ENCODE measurements at regions not wholly inside any gene's neighbourhood (a gene's known extent, or its start where the extent isn't known, plus 50 kb on each side); places are given as distances from the start of the nearest gene placed in this dataset.

GRCh38 chr16:85541181-85541580 is 71.9 kb upstream of the GSE1 start:
- intact Hi-C loops (cut with DNase I): no loop called here
- ATAC-seq: no peak

GRCh38 chr16:85541619-85541979 is 71.5 kb upstream of the GSE1 start:
- intact Hi-C loops (cut with DNase I): no loop called here
- no peak for ATAC-seq
- DNase-seq (ENCODE audit: missing footprints): no peak

More at GRCh38 chr16:85541181-85541580, 71.9 kb upstream of the GSE1 start:
- DNase-seq (ENCODE audit: missing footprints): no peak

DNA sequence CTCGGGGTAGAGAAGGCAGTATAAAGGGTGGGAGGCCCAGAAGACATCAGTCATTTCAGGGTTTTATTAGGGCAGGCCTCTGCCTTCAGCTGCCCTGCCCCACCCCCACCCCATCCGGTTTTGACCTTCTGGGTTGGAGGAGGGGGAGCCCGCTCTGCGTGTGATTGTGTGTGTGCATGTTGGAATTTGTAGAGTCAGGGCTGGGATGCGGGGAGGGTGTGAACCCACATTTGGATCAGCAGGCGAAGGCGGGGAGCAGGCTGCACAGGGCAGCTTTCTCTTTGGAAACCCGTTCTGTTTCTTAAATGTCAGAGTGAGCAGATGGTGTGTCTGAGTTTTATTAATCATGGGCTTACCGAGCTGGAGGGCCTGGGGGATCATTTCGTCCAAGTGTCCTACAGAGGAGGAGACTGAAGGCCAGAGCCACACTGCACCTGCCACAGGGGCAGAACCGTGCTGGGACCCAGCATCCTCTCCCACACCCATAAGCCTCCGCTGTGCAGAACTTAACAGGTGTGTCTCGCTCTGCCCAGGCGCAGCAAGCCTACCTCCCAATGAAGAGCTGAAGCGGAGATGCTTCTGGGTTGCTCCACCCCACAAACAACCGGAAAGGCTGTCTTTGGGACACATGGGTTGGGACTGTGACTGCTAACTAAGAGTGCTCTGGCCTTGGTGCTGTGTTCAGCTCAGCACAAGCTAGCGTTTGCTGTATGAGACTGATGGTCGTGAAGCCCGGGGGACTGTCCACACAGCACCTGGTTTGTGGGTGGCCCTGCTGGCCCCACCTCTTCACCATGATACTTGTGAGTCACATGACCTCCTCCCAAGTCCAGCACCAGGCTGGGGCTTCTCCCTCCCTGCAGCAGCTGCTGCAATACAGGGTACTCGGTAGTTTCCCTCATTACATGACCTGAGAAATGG is 70.9 kb upstream of the GSE1 start:
- DNase-seq (ENCODE audit: missing footprints): no peak
- ATAC-seq: no peak
- intact Hi-C loops (cut with DNase I): no loop called here

GRCh38 chr16:85543536-85543935 is 69.6 kb upstream of the GSE1 start:
- DNase-seq (ENCODE audit: missing footprints): no peak
- ATAC-seq: no peak
- intact Hi-C loops (cut with DNase I): no loop called here

GRCh38 chr16:85544016-85544415 is 69.1 kb upstream of the GSE1 start:
- no peak for ATAC-seq
- intact Hi-C loops (cut with DNase I): no loop called here
- DNase-seq (ENCODE audit: missing footprints): no peak

DNA sequence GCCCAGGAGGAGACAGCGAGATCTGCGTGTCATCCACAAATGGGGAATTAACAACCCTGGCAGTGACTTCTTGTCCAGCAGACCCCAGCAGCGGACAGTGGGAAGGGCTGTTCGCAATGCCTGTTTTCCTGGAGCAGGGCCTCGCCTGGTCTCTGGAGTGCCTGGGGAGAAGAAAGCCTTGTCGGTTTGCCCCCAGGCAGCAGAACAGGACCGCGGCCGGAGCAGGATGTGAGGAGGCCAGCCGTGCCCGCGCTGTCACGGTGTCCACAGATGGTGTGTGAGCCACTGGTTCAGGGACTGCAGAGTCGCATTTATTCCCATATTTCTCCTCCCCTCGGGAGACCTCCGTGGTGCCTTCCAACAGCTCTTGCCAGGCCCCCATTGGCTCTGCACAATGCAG is 68.5 kb upstream of the GSE1 start:
- ATAC-seq: no peak
- DNase-seq (ENCODE audit: missing footprints): no peak
- intact Hi-C loops (cut with DNase I): no loop called here

DNA sequence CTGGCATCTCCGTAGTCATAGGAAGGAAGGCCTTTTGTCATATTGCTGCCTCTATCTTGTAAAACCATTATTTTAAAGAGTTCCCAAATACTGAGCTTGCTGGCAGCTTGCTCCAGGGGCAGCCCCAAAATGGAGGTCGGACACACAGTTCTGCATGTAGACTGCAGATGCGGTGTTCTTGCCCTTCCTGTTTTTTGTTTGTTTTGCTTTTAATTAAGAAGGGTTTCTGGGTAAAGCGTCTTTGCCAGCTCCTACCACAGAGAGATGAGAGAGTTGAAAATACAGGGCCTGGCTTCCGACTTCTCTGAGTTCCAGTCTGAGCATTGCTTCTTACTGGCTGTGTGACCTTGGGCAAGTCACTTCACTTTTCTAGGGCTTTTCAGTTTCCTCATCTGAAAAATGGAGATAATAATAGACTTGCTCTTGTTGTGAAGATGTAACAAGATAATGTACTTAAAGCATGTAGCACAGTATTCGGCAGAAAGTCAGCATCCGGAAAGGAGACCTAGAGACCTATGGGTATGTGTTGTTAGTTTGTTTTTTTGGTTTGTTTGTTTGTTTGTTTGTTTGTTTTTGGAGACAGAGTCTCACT is 67.8 kb upstream of the GSE1 start:
- intact Hi-C loops (cut with DNase I): no loop called here
- DNase-seq (ENCODE audit: missing footprints) (no peak), ATAC-seq (no peak)

DNA sequence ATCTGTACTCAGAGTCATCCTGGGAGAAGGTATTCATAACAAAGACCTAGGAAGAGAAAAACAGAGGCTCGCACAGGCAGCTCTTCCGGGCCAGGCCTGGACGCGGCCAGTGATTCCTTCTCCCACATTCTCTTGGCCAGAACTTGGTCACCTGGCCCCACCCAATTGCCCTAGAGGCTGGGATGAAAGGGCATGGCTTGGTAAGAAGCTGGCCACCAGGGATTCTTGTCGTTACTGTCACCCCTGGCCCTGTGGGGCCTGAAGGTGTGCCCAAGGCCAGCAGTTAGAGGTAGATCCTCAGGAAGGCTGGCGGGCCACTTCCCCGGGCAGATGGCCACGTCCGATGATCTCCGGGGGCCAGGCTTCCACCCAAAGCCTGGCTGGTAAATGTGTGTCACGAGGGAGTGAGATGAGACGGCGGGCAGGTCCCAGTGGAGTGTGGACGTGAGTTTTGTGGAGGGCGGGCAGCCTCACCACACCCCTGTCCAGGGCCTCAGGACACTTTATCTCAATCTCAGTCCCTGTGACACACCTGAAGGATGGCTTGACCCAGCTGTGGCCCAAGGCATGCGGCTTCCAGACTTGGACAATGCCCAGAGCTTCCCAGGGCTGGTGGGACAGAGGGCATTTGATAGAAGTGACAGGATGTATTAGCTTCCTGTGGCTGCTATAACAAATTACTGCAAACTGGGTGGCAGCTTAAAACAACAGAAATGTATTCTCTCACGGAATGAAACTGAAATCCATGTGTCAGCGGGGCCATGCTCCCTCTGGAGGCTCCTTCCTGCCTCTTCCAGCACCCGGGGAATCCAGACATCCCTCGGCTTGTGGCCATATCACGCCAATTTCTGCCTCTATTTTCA is 66.3 kb upstream of the GSE1 start:
- DNase-seq (ENCODE audit: missing footprints): no peak
- no peak for ATAC-seq
- intact Hi-C loops (cut with DNase I): no loop called here

DNA sequence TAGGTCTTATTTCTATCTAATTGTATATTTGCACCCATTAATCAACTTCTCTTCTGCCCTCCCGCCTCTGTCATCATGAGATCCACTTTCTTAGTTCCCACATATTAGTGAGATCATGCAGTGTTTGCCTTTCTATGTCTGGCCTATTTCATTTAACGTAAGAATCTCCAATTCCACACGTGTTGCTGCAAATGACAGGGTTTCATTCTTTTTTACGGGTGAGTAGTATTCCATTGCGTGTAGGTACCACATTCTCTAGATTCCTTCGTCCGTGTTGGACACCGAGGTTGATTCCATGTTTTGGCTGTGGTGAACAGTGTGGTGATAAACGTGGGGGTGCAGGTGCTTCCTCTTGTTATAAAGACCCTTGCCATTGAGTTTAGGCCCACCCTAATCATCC is 64.7 kb upstream of the GSE1 start:
- ATAC-seq (no peak), DNase-seq (ENCODE audit: missing footprints) (no peak)
- intact Hi-C loops (cut with DNase I): no loop called here

GRCh38 chr16:85549766-85550421 is 63.2 kb upstream of the GSE1 start:
- intact Hi-C loops (cut with DNase I): loop anchor here (5.0 kb wide), 3 partner anchors 33 to 128 kb away; no protein-coding TSS in a partner anchor
- DNase-seq (ENCODE audit: missing footprints) (peak; percentile 69), ATAC-seq (no peak)

- intact Hi-C loops (cut with DNase I): loop anchor here (5.0 kb wide), 3 partner anchors 33 to 128 kb away; no protein-coding TSS in a partner anchor
- no peak for DNase-seq (ENCODE audit: missing footprints)
- no peak for ATAC-seq
These were observed 62.7 kb upstream of the GSE1 start for GRCh38 chr16:85550422-85550864.

DNA sequence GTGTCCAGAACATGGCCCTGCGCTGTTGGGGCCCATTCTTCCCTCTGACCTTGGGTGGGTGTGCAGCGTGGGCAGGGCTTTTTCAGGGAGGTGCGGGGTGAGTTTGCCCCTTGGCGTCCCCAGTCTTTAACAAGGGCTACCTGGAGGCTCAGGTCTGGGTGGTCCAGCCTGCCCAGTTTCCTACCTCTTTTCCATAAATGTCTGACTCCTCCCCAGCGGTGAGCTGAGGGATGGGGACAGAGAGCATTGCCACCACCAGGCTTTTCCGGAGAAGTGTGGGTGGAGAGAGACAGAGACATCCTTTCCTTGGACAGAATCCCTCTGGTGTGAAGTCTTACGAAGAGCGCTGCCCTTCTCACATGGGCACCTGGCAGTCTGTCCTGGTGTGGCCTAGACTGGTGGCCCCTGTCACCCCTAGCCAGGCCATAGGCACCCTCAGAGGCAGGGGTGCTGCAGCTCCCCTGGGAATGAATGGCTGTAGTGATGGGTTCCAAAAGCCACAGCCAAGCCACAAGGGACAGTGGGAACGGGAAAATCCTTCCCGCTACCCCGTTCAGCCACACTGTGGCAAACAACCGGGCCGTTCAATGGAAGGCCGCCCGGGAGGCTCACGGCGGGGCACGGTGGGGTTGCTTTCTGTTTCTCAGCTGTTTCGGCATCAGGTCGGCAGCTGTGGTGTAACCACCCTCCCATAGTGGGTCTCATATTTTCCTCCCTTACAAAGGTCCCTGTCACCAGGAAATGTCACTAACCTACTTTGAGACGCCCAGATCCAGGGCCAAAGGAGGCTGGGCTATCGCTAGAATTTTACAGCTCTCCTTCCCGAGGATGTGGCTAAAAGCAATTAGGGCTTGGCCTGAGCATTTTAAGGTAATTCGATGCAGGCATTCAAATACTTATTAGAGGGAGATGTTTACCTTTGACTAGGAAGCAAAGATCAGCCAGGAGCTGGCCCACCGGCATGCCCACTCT is 61.9 kb upstream of the GSE1 start:
- ATAC-seq (no peak), DNase-seq (ENCODE audit: missing footprints) (peak; percentile 62)
- intact Hi-C loops (cut with DNase I): loop anchor here (5.0 kb wide), 3 partner anchors 34 to 129 kb away; no protein-coding TSS in a partner anchor

DNA sequence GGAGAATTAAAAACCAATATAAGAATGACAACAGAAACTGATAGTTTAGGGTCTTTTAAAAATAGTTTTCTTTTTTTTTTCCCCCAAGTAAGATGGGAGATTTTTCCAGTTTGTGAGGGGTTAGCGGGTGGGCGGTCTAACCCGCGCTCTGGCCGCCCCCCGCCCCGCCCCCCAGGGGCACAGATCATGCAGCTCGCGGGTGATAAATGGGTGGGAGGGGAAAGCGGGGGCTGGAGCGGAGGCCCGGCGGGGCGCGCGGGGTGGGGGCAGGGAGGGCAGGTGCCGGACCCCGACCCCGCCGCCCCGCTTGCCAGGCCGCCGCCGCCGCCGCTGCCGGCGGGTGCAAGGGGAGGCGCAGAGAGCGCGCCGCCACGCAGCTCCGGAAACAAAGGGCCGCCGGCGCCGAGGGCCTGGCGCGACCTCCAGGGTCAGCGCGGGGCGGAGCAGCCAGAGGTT is 60.1 kb upstream of the GSE1 start:
- intact Hi-C loops (cut with DNase I): loop anchor here (5.0 kb wide), 3 partner anchors 36 to 131 kb away; no protein-coding TSS in a partner anchor
- ATAC-seq: no peak

DNA sequence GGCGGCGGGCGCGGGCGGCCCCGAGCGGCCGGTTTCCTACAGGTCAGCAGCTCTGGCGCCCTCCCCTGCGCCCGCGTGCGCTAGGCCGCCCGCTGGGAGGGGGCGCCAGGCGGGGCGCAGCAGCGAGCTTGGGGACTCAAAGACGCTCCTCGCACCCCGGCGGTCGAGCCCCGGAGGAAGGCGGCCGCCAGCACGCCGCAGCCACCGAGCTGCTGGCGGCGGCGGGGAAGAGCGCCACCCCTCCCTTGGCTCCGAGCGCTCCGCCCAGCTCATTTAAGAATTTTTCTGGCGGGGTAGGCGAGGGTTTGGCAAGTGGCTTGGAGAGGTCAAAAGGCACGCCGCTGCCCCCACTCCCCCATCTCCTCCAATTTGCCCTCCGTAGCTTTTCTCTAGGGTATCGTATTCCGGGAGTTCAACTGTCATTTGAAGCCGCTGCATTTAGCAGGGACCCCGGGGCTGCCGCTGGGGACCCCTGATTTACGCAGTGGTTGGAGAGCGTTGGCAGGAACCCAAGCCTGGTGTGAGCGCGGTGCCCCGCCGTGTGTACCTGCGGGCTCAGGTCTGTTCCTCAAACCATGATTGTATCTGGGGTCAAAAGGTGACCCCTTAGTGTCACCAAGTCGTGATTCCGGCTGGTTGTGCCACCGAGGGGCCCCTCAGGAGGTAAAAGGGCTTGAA is 59.5 kb upstream of the GSE1 start:
- DNase-seq (ENCODE audit: missing footprints) (peak; percentile 88), ATAC-seq (peak; percentile 66)
- intact Hi-C loops (cut with DNase I): loop anchor here (5.0 kb wide), 3 partner anchors 36 to 131 kb away; no protein-coding TSS in a partner anchor

More for the DNA sequence above, 60.1 kb upstream of the GSE1 start:
- DNase-seq (ENCODE audit: missing footprints): no peak

- ATAC-seq (peak; percentile 66), DNase-seq (ENCODE audit: missing footprints) (peak; percentile 80)
- intact Hi-C loops (cut with DNase I): loop anchor here (5.0 kb wide), 3 partner anchors 37 to 132 kb away; no protein-coding TSS in a partner anchor
These were observed 58.8 kb upstream of the GSE1 start for GRCh38 chr16:85554114-85554888.

Data from Right ventricle myocardium inferior (tissue), 1 donor.